ENCODE measurements at regions not wholly inside any gene's neighbourhood (a gene's known extent, or its start where the extent isn't known, plus 50 kb on each side); places are given as distances from the start of the nearest gene placed in this dataset.
A peak's percentile ranks its signal among the peaks of the same experiment; 100 is the strongest.

- no peak for DNase-seq (ENCODE audit: low spot score in 2 of 2, unreplicated experiment in 2 of 2)
- Mint-ChIP-seq H3K36me3 (no peaks in the 10 kb centered on the region), H3K27me3 (ENCODE audit: low read depth) (peaks cover 12% of the 10 kb centered on the region), H3K9me3 (no peaks in the 10 kb centered on the region), H3K27ac (no peak overlapping the region), H3K4me1 (peaks cover 4% of the 10 kb centered on the region), H3K4me3 (no peak overlapping the region)
- TF ChIP-seq CTCF (IDR thresholded peaks at IDR 0.05; ENCODE audit: unreplicated experiment), result no peak
Measured at GRCh38 chr2:118279005-118279404, 190.7 kb downstream of the INSIG2 start.

GRCh38 chr2:118278046-118278445 lies 189.8 kb downstream of the INSIG2 start:
- H3K4me1 Mint-ChIP-seq, result peaks cover 4% of the 10 kb centered on the region
- no peak overlapping the region for H3K4me3 Mint-ChIP-seq
- H3K27me3 Mint-ChIP-seq (ENCODE audit: low read depth), result peaks cover 10% of the 10 kb centered on the region
- H3K36me3 Mint-ChIP-seq, result no peaks in the 10 kb centered on the region
- DNase-seq (ENCODE audit: low spot score in 2 of 2, unreplicated experiment in 2 of 2), result no peak
- peak; percentile 4 for TF ChIP-seq CTCF (IDR thresholded peaks at IDR 0.05; ENCODE audit: unreplicated experiment)
- no peak overlapping the region for H3K27ac Mint-ChIP-seq
- no peaks in the 10 kb centered on the region for H3K9me3 Mint-ChIP-seq

- Mint-ChIP-seq H3K4me1 (peaks cover 4% of the 10 kb centered on the region), H3K4me3 (no peak overlapping the region), H3K27me3 (ENCODE audit: low read depth) (peaks cover 14% of the 10 kb centered on the region), H3K36me3 (no peaks in the 10 kb centered on the region), H3K27ac (no peak overlapping the region), H3K9me3 (no peaks in the 10 kb centered on the region)
- DNase-seq (ENCODE audit: low spot score in 2 of 2, unreplicated experiment in 2 of 2), result no peak
- no peak for TF ChIP-seq CTCF (IDR thresholded peaks at IDR 0.05; ENCODE audit: unreplicated experiment)
Measured at GRCh38 chr2:118274841-118275510, 186.7 kb downstream of the INSIG2 start.

GRCh38 chr2:118272391-118272790 lies 184.1 kb downstream of the INSIG2 start:
- no peak for TF ChIP-seq CTCF (IDR thresholded peaks at IDR 0.05; ENCODE audit: unreplicated experiment)
- H3K36me3 Mint-ChIP-seq, result no peaks in the 10 kb centered on the region
- no peaks in the 10 kb centered on the region for H3K4me1 Mint-ChIP-seq
- H3K9me3 Mint-ChIP-seq, result no peaks in the 10 kb centered on the region
- peaks cover 12% of the 10 kb centered on the region for H3K27me3 Mint-ChIP-seq (ENCODE audit: low read depth)
- DNase-seq (ENCODE audit: low spot score in 2 of 2, unreplicated experiment in 2 of 2), result no peak
- H3K27ac Mint-ChIP-seq, result no peak overlapping the region
- H3K4me3 Mint-ChIP-seq, result no peak overlapping the region

GRCh38 chr2:118269408-118270051 lies 181.3 kb downstream of the INSIG2 start:
- no peak for DNase-seq (ENCODE audit: low spot score in 2 of 2, unreplicated experiment in 2 of 2)
- no peak overlapping the region for H3K4me3 Mint-ChIP-seq

More at GRCh38 chr2:118269408-118270051, 181.3 kb downstream of the INSIG2 start:
- no peak for TF ChIP-seq CTCF (IDR thresholded peaks at IDR 0.05; ENCODE audit: unreplicated experiment)
- no peak overlapping the region for H3K27ac Mint-ChIP-seq
- peaks cover 12% of the 10 kb centered on the region for H3K27me3 Mint-ChIP-seq (ENCODE audit: low read depth)
- H3K36me3 Mint-ChIP-seq, result no peaks in the 10 kb centered on the region
- H3K9me3 Mint-ChIP-seq, result no peaks in the 10 kb centered on the region
- H3K4me1 Mint-ChIP-seq, result peaks cover 4% of the 10 kb centered on the region

All from mesothelial cell of epicardium (in vitro differentiated cells).